ENCODE measurements at regions not wholly inside any gene's neighbourhood (a gene's known extent, or its start where the extent isn't known, plus 50 kb on each side); places are given as distances from the start of the nearest gene placed in this dataset.
A peak's percentile ranks its signal among the peaks of the same experiment; 100 is the strongest.

GRCh38 chr2:144695657-144696056, 175.7 kb upstream of the ZEB2 start:
- ATAC-seq (ENCODE audit: low read depth) (no peak), DNase-seq (ENCODE audit: low spot score) (no peak)
- no peak for TF ChIP-seq CTCF (IDR thresholded peaks at IDR 0.05; ENCODE audit: poor library complexity, severe bottlenecking)
- Histone ChIP-seq H3K4me3 (ENCODE audit: severe bottlenecking) (no peak overlapping the region), H3K27ac (ENCODE audit: poor library complexity, severe bottlenecking) (no peak overlapping the region), H3K27me3 (ENCODE audit: insufficient read depth, poor library complexity, severe bottlenecking) (no peaks in the 10 kb centered on the region), H3K9me3 (ENCODE audit: severe bottlenecking) (no peaks in the 10 kb centered on the region), H3K4me1 (ENCODE audit: insufficient read depth, poor library complexity, severe bottlenecking) (no peaks in the 10 kb centered on the region), H3K36me3 (ENCODE audit: low read depth) (no peaks in the 10 kb centered on the region)

- H3K4me3 ChIP-seq (ENCODE audit: severe bottlenecking), result no peak overlapping the region
- ATAC-seq (ENCODE audit: low read depth) (peak; percentile 84), DNase-seq (ENCODE audit: low spot score) (no peak)
- no peaks in the 10 kb centered on the region for H3K4me1 ChIP-seq (ENCODE audit: insufficient read depth, poor library complexity, severe bottlenecking)
- no peak for TF ChIP-seq CTCF (IDR thresholded peaks at IDR 0.05; ENCODE audit: poor library complexity, severe bottlenecking)
- no peak overlapping the region for H3K27ac ChIP-seq (ENCODE audit: poor library complexity, severe bottlenecking)
- H3K9me3 ChIP-seq (ENCODE audit: severe bottlenecking), result no peaks in the 10 kb centered on the region
- no peaks in the 10 kb centered on the region for H3K27me3 ChIP-seq (ENCODE audit: insufficient read depth, poor library complexity, severe bottlenecking)
- no peaks in the 10 kb centered on the region for H3K36me3 ChIP-seq (ENCODE audit: low read depth)
These were observed 174.5 kb upstream of the ZEB2 start for GRCh38 chr2:144694456-144694855.

GRCh38 chr2:144693179-144693578, 173.3 kb upstream of the ZEB2 start:
- no peaks in the 10 kb centered on the region for H3K36me3 ChIP-seq (ENCODE audit: low read depth)
- DNase-seq (ENCODE audit: low spot score), result no peak
- no peak overlapping the region for H3K27ac ChIP-seq (ENCODE audit: poor library complexity, severe bottlenecking)
- H3K4me3 ChIP-seq (ENCODE audit: severe bottlenecking), result no peak overlapping the region
- no peaks in the 10 kb centered on the region for H3K9me3 ChIP-seq (ENCODE audit: severe bottlenecking)
- ATAC-seq (ENCODE audit: low read depth), result no peak
- TF ChIP-seq CTCF (IDR thresholded peaks at IDR 0.05; ENCODE audit: poor library complexity, severe bottlenecking), result no peak
- no peaks in the 10 kb centered on the region for H3K4me1 ChIP-seq (ENCODE audit: insufficient read depth, poor library complexity, severe bottlenecking)
- H3K27me3 ChIP-seq (ENCODE audit: insufficient read depth, poor library complexity, severe bottlenecking), result no peaks in the 10 kb centered on the region

GRCh38 chr2:144692661-144693060, 172.7 kb upstream of the ZEB2 start:
- DNase-seq (ENCODE audit: low spot score) (no peak), ATAC-seq (ENCODE audit: low read depth) (no peak)
- H3K27ac ChIP-seq (ENCODE audit: poor library complexity, severe bottlenecking), result no peak overlapping the region
- H3K4me3 ChIP-seq (ENCODE audit: severe bottlenecking), result no peak overlapping the region
- no peaks in the 10 kb centered on the region for H3K36me3 ChIP-seq (ENCODE audit: low read depth)
- no peaks in the 10 kb centered on the region for H3K9me3 ChIP-seq (ENCODE audit: severe bottlenecking)
- no peaks in the 10 kb centered on the region for H3K27me3 ChIP-seq (ENCODE audit: insufficient read depth, poor library complexity, severe bottlenecking)
- no peak for TF ChIP-seq CTCF (IDR thresholded peaks at IDR 0.05; ENCODE audit: poor library complexity, severe bottlenecking)
- H3K4me1 ChIP-seq (ENCODE audit: insufficient read depth, poor library complexity, severe bottlenecking), result no peaks in the 10 kb centered on the region

- ATAC-seq (ENCODE audit: low read depth) (no peak), DNase-seq (ENCODE audit: low spot score) (no peak)
- Histone ChIP-seq H3K4me3 (ENCODE audit: severe bottlenecking) (no peak overlapping the region), H3K27me3 (ENCODE audit: insufficient read depth, poor library complexity, severe bottlenecking) (no peaks in the 10 kb centered on the region), H3K9me3 (ENCODE audit: severe bottlenecking) (no peaks in the 10 kb centered on the region), H3K4me1 (ENCODE audit: insufficient read depth, poor library complexity, severe bottlenecking) (no peaks in the 10 kb centered on the region), H3K36me3 (ENCODE audit: low read depth) (no peaks in the 10 kb centered on the region), H3K27ac (ENCODE audit: poor library complexity, severe bottlenecking) (no peak overlapping the region)
- TF ChIP-seq CTCF (IDR thresholded peaks at IDR 0.05; ENCODE audit: poor library complexity, severe bottlenecking), result no peak
These were observed 170.9 kb upstream of the ZEB2 start for GRCh38 chr2:144690771-144691170.

All from RWPE2 (cell line).